Stimulated activated CD8-positive, alpha-beta memory T cell treated with anti-CD3 and anti-CD28 coated beads, Interleukin-15, amount 100 ng/mL, for 24 hours (primary cell): ENCODE measurements at regions not wholly inside any gene's neighbourhood (a gene's known extent, or its start where the extent isn't known, plus 50 kb on each side); places are given as distances from the start of the nearest gene placed in this dataset.

Experiments
- DNase-seq: peaks from one replicate; pipeline ENCODE4 v3.0.0-alpha.2; 2020; ENCODE audit warnings: low read depth

GRCh38 chr7:68434857-68435256 is 1163.4 kb upstream of the AUTS2 start:
- DNase-seq = no peak

GRCh38 chr7:68438016-68438415 is 1160.3 kb upstream of the AUTS2 start:
- DNase-seq = no peak

- DNase-seq = no peak
These were observed 1159.5 kb upstream of the AUTS2 start for GRCh38 chr7:68438811-68439210.

GRCh38 chr7:68439897-68440296 is 1158.4 kb upstream of the AUTS2 start:
- DNase-seq = no peak

- no peak for DNase-seq
These were observed 1157.4 kb upstream of the AUTS2 start for GRCh38 chr7:68440866-68441265.

DNA sequence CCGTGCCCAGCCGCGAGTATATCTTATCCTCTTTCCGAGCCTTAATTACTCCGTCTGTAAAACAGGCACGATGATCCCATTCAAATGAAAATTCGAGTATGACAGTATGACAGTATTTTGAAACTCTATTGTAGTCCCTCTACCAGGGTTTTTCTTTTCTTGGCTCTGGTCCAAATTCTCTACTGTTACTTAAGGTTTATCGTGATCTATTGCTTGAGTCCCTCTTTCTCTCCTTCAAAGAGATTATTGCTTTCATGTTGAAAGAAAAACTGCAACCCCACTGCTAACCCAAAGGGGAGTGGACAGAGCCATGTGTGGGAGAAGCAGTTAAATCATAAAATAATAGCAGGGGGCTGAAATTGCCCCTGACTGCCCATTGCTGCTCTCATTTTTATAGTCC is 1156.6 kb upstream of the AUTS2 start:
- DNase-seq = no peak

DNA sequence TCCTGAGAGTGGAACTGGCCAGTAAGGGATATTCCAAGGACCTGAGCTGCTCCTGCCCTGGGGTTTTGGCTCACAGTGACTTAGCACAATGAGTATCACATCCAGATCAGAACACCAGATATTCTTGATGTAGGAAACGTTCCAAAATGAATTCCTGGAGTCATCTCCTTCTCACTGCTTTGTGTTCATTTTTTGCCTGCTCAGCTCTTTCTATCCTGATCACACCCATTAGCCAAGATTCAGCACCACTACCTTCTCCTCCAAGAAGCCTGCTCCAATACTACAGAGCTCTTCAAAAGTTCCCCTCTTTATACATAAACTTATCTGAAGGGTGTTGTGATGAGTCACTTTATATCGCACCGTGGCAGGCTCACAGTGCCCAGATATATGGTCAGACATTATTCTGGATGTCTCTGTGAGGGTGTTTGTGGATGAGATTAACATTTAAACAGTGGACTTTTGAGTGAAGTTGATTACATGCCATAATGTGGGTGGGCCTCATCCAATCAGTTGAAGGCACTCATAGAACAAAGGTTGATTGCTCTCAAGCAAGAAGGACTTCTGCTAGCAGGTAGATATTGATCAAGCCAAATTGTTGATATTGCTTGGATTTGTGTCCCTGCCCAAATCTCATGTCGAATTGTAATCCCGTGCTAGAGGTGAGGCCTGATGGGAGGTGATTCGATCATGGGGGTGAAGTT is 1155.2 kb upstream of the AUTS2 start:
- no peak for DNase-seq

DNA sequence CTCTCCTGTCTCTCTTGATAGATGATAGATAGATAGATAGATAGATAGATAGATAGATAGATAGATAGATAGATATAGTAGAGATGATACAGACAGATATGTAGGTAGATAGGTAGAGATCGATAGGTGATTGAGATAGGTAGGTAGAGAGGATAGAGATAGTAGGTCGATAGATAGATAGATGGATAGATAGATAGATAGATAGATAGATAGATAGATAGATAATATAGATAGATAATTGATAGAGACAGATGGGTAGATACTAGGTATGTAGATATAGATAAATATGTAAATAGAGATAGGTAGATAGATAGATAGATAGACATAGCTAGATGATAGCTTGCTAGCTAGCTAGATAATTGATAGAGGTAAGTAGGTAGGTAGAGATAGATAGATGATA is 1154.2 kb upstream of the AUTS2 start:
- DNase-seq = no peak

DNA sequence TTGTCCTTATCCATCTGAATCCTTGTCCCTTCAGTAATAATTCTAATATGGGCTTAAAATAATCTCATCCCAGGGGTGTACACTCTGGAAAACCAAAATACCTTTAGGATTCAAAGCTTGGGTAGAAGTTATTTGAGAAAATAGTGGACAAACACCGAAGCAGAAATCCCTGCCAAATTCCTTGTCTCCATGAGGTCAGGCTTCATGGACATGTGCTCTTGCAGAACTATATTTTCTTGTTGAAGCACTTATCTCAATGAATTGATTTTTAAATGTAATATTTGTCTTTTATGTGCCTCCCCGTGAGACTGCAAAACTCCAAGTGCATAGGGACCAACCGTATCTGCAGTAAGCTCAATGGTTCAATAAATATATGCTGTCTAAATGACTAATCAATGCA is 1153.3 kb upstream of the AUTS2 start:
- DNase-seq = no peak

DNA sequence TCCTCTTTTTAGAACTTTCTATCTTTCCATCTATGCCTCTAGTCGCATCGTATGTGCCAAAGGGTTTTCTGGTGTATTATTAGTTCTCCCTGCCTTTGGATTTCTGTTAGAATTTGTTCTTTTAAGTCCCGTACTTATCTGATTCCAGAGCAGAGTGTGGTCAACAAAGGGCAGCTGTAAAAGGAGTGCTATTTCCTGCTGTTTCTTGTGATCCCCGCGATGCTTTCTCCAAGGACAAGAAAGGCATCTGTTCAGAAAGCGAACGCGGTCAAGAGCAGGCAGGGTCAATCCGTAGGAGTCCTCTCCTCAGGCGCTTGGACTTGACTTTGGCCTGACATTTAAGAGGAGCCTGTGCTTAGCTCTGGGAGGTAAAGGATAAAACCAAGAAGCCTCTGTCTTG is 1152.1 kb upstream of the AUTS2 start:
- no peak for DNase-seq

DNA sequence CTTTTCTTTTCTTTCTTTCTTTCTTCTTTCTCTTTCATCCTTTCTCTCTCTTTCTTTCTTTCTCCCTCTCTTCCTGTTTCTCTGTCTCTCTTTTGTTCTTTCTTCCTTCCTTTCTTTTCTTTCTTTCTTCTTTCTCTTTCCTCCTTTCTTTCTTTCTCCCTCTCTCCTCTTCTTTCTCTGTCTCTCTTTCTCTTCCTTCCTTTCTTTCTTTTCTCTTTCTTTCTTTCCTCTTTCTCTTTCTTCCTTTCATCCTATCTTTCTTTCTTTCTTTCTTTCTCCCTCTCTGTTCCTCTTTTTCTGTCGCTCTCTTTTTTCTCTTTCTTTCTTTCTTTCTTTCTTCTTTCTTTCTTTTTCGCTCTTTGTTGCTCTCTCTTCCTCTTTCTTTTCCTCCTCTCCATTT is 1149.2 kb upstream of the AUTS2 start:
- DNase-seq = no peak

GRCh38 chr7:68449816-68450215 is 1148.5 kb upstream of the AUTS2 start:
- no peak for DNase-seq

DNA sequence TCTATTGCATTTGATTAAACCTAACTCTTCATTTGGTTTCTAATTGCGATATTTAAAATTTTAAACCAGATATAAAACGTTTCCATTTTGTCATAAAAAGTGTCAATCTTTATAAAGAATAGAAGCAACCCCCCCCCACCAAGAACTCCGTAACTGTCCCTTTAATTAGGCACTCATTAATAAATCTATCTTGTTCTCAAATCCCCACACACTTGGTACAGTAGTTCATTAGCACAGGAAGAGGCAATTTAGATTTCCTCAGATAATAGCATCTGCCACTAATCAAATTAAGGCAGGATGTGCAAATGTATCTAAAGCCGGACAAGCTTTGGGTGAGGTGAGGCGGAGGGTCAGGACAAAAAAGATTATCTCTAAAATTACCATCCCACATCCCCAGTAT is 1143.3 kb upstream of the AUTS2 start:
- DNase-seq = no peak

DNA sequence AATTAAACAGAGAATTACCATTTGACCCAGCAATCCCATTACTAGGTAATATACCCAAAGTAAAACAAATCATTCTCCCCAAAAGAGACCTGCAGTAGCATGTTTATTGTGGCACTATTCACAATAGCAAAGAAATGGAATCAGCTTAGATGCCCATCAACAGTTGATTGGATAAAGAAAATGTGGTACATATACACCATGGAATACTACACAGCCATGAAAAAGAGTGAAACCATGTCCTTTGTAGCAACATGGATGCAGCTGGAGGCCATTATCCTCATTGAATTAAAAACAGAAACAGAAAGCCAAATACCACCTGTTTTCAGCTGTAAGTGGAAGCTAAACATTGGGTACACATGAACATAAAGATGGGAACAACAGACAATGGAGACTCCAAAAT is 1141.8 kb upstream of the AUTS2 start:
- no peak for DNase-seq

- no peak for DNase-seq
These were observed 1140.8 kb upstream of the AUTS2 start for GRCh38 chr7:68457481-68457880.

DNA sequence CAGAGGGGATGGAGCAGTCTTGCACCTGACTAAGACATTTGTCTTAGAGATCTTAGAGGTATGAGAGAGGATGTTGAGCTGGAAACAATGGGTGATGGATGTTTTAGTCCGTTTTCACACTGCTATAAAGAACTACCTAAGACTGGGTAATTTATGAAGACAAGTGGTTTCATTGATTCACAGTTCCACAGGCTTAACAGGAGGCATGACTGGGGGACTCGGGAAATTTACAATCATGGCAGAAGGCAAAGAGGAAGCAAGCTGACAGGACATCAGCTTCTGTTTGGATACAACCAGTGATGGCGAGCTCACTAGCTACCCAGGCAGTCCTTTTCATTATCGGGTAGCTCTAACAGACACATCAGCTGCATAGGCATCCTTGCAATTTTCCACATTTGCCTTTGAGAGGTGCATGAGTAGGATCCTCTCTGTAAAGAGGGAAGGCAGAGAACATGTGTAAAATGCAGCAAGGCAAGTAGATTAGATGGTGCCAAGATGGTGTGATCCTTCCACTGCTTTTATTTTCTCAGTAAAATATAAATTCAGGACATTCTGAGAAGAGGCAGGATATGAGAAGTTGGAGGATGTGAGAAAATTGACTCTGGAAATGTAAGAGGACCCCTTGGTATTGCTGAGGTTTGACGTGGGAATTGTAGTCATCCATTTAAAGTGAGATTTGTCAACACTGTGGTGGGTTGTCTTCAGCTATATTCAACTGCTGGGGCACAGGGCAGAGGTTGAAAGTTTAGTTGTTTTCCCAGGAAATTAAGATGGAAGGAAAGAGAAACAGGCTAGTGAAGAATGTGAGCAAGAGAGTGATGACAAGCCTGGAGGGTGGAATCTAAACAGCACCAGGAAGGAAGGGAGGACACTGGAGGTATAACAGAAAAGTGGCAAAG is 1140.0 kb upstream of the AUTS2 start:
- DNase-seq = no peak

- DNase-seq = no peak
These were observed 1136.8 kb upstream of the AUTS2 start for GRCh38 chr7:68461430-68461829.

GRCh38 chr7:68470836-68471435 is 1127.3 kb upstream of the AUTS2 start:
- no peak for DNase-seq

- no peak for DNase-seq
These were observed 1125.6 kb upstream of the AUTS2 start for GRCh38 chr7:68472688-68473087.

GRCh38 chr7:68474661-68475216 is 1123.5 kb upstream of the AUTS2 start:
- DNase-seq = no peak

DNA sequence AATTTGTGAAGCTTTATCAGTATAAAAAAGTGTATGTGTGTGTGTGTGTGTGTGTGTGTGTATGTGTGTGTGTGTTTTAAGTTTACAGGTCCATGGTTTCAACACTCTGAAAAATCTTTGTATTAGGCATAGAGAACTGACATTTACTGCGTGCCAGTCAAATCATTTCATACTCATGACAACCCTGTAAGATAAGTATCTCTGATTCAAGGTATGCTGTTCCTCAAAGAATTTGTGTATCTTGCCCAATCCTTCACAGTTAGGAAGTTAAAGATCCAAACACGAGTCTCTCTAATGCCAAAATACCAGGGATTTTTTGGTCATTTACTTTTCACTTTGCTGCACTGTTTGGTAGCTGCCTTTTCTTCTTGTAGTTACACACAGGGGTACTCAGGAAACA is 1121.3 kb upstream of the AUTS2 start:
- no peak for DNase-seq

DNA sequence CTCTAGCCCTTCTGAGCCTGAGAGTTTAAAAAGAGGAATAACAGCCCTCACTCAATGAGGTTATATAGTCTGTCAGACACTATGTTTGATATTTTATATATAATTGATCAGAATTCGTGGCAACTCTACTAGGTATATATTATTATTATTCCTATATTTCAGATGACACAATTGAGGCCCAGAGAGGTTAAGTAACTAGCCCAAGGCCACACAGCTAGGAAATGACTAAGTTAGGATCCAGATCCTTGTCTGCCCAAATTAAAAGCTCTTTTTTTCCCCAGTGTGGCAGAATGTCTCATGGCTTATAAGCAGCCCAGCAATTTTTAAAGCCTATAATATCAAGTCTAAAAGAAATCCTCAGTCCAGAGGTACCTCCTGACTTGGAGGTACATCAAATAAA is 1119.9 kb upstream of the AUTS2 start:
- no peak for DNase-seq

DNA sequence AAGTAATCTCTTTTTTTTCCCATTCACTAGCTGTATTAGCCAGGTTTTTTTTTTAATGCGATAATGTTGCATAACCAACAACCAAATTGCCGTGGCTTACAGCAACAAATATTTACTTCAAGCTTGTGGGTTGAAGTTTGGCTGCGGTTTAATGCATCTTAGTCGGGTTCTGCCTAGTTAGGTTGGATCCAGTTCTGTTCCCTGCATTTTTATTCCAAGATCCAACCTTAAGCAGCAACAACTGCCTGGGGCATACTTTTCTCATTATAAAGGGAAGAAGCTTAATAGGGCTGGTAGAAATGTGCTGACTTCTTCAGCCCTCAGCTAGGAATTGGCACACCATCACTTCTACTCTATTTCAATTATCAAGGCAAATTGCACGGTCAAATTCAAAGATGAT is 1115.5 kb upstream of the AUTS2 start:
- DNase-seq = no peak
